Vagina (tissue), 2 donors: ENCODE measurements at regions not wholly inside any gene's neighbourhood (a gene's known extent, or its start where the extent isn't known, plus 50 kb on each side); places are given as distances from the start of the nearest gene placed in this dataset.

ENCODE experiments used
- DNase-seq, 2 donors: peaks; one replicate each; pipeline ENCODE4 v3.0.0-alpha.2; 2017; ENCODE audit errors: extremely low spot score in 2 of 2
- H3K27ac ChIP-seq: fragments of 200-600 bp; sonication (generic); one replicate; pipeline ENCODE4 v1.5.1; 2019
- H3K27me3 ChIP-seq: fragments of 200-600 bp; sonication (generic); one replicate; pipeline ENCODE4 v1.5.1; 2019
- H3K36me3 ChIP-seq, 2 donors: fragments of 200-600 bp; sonication (generic); one replicate each; pipeline ENCODE4 v1.5.1; 2017 to 2019
- H3K4me1 ChIP-seq: fragments of 200-600 bp; sonication (generic); one replicate; pipeline ENCODE4 v1.5.1; 2019
- H3K4me3 ChIP-seq, 2 donors: fragments of 200-600 bp; sonication (generic); 1 replicate in 1 of 2; 2 replicates in 1 of 2; pipeline ENCODE4 v1.5.1; 2016 to 2019
- H3K9me3 ChIP-seq: fragments of 200-600 bp; sonication (generic); one replicate; pipeline ENCODE4 v1.5.1; 2019
- POLR2A ChIP-seq, 2 donors: fragments of 450-650 bp; IDR thresholded peaks; one replicate each; pipeline ENCODE4 v1.6.1; 2017; ENCODE audit warnings: antibody characterized with exemption in 2 of 2, mild to moderate bottlenecking in 2 of 2, moderate library complexity in 2 of 2
- POLR2AphosphoS5 ChIP-seq, 2 donors: sonication (generic); formaldehyde crosslinking; IDR thresholded peaks; one replicate each; pipeline ENCODE4 v1.9.0; 2017; ENCODE audit warnings: antibody characterized with exemption in 2 of 2, mild to moderate bottlenecking in 2 of 2, low read depth in 1 of 2; ENCODE audit not compliant: insufficient read depth in 1 of 2
- intact Hi-C: fragments of 100-400 bp; cut with DNase I; formaldehyde crosslinking; loops from one replicate; pipeline ENCODE4 v1.15.1; 2023
- TF ChIP-seq, protein P1 (sequence below), 3 experiments: fragments of 450-650 bp in 2 of 3; fragments of 200-600 bp in 1 of 3; sonication (generic) in 1 of 3; IDR thresholded peaks; one replicate each; pipeline ENCODE4 v1.5.1; 2017 to 2019; ENCODE audit warnings: antibody characterized with exemption in 3 of 3, mild to moderate bottlenecking in 2 of 3, moderate library complexity in 2 of 3

DNA sequence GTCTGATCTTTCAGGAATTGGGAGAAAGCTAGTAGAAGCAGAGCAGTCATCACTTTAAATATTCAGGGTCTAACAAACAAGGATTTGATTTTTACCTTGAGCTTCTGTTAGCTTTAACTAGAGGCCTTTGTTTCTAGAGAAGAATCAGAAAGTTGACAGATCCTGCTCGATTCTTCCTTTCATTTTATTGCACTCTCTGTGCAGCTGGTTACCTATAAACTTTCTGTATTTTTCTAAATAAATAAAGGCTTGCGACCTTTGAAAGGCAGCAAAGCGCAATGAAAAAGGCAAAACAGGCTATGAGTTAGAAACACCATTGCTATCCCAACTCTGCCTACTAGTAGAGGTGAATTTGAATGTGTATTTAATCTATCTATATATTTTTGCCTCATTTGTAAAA lies 101.4 kb upstream of the NPY2R start:
- Histone ChIP-seq H3K4me3 (no peak overlapping the region), H3K4me1 (no peaks in the 10 kb centered on the region), H3K36me3 (no peaks in the 10 kb centered on the region), H3K9me3 (no peaks in the 10 kb centered on the region), H3K27ac (no peak overlapping the region), H3K27me3 (no peaks in the 10 kb centered on the region)
- TF ChIP-seq POLR2A (IDR thresholded peaks at IDR 0.05) (no peak), POLR2AphosphoS5 (IDR thresholded peaks at IDR 0.05; ENCODE audit: insufficient read depth in 1 of 2, low read depth in 1 of 2) (no peak)
- TF ChIP-seq, protein P1, sequence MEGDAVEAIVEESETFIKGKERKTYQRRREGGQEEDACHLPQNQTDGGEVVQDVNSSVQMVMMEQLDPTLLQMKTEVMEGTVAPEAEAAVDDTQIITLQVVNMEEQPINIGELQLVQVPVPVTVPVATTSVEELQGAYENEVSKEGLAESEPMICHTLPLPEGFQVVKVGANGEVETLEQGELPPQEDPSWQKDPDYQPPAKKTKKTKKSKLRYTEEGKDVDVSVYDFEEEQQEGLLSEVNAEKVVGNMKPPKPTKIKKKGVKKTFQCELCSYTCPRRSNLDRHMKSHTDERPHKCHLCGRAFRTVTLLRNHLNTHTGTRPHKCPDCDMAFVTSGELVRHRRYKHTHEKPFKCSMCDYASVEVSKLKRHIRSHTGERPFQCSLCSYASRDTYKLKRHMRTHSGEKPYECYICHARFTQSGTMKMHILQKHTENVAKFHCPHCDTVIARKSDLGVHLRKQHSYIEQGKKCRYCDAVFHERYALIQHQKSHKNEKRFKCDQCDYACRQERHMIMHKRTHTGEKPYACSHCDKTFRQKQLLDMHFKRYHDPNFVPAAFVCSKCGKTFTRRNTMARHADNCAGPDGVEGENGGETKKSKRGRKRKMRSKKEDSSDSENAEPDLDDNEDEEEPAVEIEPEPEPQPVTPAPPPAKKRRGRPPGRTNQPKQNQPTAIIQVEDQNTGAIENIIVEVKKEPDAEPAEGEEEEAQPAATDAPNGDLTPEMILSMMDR (IDR thresholded peaks at IDR 0.05): no peak
- intact Hi-C loops: no loop called here
- no peak for DNase-seq

DNA sequence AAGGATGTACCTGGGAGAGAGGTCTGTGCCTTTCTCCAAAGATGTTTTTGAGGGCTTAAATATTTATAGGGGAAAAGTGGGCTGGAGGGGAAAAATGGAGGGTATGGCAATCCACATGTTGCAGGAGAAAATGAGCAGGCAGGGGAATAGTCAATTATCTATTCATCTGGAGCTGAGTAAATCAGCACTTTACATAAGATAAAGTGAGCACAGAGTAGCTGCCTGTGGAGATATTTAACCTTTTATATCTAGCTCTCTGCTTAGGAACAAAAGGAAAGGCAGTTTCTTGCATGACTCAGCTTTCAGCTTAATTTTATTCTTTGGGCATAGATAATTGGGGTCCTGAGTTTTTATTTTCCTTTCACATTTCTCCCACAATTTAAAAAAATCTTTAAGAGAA lies 93.6 kb upstream of the NPY2R start:
- no peak for TF ChIP-seq POLR2AphosphoS5 (IDR thresholded peaks at IDR 0.05; ENCODE audit: insufficient read depth in 1 of 2, low read depth in 1 of 2)
- TF ChIP-seq POLR2A (IDR thresholded peaks at IDR 0.05): no peak
- TF ChIP-seq, protein P1 (IDR thresholded peaks at IDR 0.05): no peak
- intact Hi-C loops: no loop called here
- H3K36me3 ChIP-seq: no peaks in the 10 kb centered on the region
- no peaks in the 10 kb centered on the region for H3K27me3 ChIP-seq
- DNase-seq: no peak
- H3K4me3 ChIP-seq: no peak overlapping the region
- no peaks in the 10 kb centered on the region for H3K4me1 ChIP-seq
- no peak overlapping the region for H3K27ac ChIP-seq
- no peaks in the 10 kb centered on the region for H3K9me3 ChIP-seq

DNA sequence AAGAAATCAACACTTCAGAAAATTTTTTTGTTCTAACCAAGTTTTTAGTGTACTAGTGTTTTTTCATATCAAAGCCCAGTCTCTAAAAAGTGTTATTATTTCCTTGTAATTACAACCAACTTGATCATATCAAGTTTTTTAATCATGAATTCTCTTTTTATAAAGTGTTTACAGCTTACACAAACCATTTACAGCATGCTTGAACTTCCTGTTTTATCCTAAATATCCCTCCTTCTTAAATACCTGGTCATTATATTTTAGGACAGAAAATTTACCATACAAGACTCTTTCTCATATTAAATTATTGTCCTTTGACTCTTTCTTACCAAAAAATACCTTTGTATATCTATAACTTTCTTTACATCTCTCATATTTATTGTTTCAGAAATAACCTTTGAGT lies 89.4 kb upstream of the NPY2R start:
- Histone ChIP-seq H3K4me3 (no peak overlapping the region), H3K9me3 (no peaks in the 10 kb centered on the region), H3K27me3 (no peaks in the 10 kb centered on the region), H3K4me1 (no peaks in the 10 kb centered on the region), H3K27ac (no peak overlapping the region), H3K36me3 (no peaks in the 10 kb centered on the region)
- no peak for DNase-seq
- intact Hi-C loops: no loop called here
- TF ChIP-seq POLR2A (IDR thresholded peaks at IDR 0.05) (no peak), POLR2AphosphoS5 (IDR thresholded peaks at IDR 0.05; ENCODE audit: insufficient read depth in 1 of 2, low read depth in 1 of 2) (no peak)
- TF ChIP-seq, protein P1 (IDR thresholded peaks at IDR 0.05): no peak

DNA sequence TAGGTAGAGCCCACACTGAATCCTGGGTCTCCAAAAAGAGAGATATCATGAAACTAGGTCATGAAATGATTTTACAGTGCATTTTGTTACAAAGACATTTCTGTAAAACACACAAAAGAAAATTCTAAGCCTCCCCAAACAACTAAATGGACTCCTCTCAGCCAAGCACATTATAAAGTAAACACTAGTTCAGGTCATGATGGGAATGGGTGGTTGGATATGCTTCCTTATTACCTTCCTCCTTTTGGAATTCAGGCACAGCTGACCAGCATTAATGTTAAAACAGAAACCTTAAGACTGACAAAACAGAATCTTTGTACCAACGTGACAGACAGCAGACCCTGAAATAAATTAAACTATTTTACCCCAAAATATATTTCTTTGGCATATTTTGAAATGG lies 87.9 kb upstream of the NPY2R start:
- Histone ChIP-seq H3K27ac (no peak overlapping the region), H3K4me1 (no peaks in the 10 kb centered on the region), H3K4me3 (no peak overlapping the region), H3K36me3 (no peaks in the 10 kb centered on the region), H3K9me3 (no peaks in the 10 kb centered on the region), H3K27me3 (no peaks in the 10 kb centered on the region)
- DNase-seq: no peak
- intact Hi-C loops: no loop called here
- TF ChIP-seq POLR2A (IDR thresholded peaks at IDR 0.05) (no peak), POLR2AphosphoS5 (IDR thresholded peaks at IDR 0.05; ENCODE audit: insufficient read depth in 1 of 2, low read depth in 1 of 2) (no peak)
- TF ChIP-seq, protein P1 (IDR thresholded peaks at IDR 0.05): no peak

DNA sequence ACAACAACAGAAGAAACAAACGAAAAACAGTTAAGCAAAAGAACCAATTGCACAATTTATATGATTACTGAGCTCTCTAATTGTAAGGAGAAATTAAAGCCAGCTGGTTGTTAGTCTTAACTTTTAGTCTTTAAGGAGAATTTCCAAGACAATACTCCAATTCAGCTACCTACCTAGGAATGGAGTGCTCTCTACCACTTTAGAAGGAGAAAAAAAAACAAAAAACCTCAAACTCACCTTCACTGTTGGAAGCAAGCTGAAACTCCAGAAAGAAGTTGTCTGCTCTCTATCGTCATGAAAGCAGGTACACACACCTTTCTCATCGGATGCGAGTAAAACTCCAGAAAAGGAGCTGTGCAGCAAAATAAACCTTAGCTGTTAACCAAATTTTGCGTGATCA lies 86.1 kb upstream of the NPY2R start:
- Histone ChIP-seq H3K27ac (no peak overlapping the region), H3K9me3 (no peaks in the 10 kb centered on the region), H3K4me1 (no peaks in the 10 kb centered on the region), H3K27me3 (no peaks in the 10 kb centered on the region), H3K36me3 (no peaks in the 10 kb centered on the region), H3K4me3 (no peak overlapping the region)
- TF ChIP-seq POLR2A (IDR thresholded peaks at IDR 0.05) (no peak), POLR2AphosphoS5 (IDR thresholded peaks at IDR 0.05; ENCODE audit: insufficient read depth in 1 of 2, low read depth in 1 of 2) (no peak)
- TF ChIP-seq, protein P1 (IDR thresholded peaks at IDR 0.05): no peak
- no peak for DNase-seq
- intact Hi-C loops: no loop called here
